Stimulated activated CD8-positive, alpha-beta memory T cell treated with anti-CD3 and anti-CD28 coated beads, Interleukin-7, amount 100 ng/mL, for 4 hours (primary cell): ENCODE measurements at regions not wholly inside any gene's neighbourhood (a gene's known extent, or its start where the extent isn't known, plus 50 kb on each side); places are given as distances from the start of the nearest gene placed in this dataset.

Experiments
- DNase-seq, 2 donors: peaks; one replicate each; pipeline ENCODE4 v3.0.0-alpha.2; 2020; ENCODE audit warnings: low read depth in 2 of 2

GRCh38 chr7:35386816-35387706 is 133.2 kb upstream of the TBX20 start:
- DNase-seq = no peak

GRCh38 chr7:35386082-35386815 is 132.3 kb upstream of the TBX20 start:
- no peak for DNase-seq

GRCh38 chr7:35384761-35385700 is 131.1 kb upstream of the TBX20 start:
- no peak for DNase-seq

- DNase-seq = no peak
Measured at GRCh38 chr7:35380739-35381224, 126.9 kb upstream of the TBX20 start.

GRCh38 chr7:35379481-35379880 is 125.6 kb upstream of the TBX20 start:
- DNase-seq = no peak

GRCh38 chr7:35375516-35375915 is 121.6 kb upstream of the TBX20 start:
- no peak for DNase-seq

GRCh38 chr7:35374858-35375257 is 121.0 kb upstream of the TBX20 start:
- DNase-seq = no peak

GRCh38 chr7:35371221-35371620 is 117.3 kb upstream of the TBX20 start:
- DNase-seq = no peak

- no peak for DNase-seq
Measured at GRCh38 chr7:35370687-35371086, 116.8 kb upstream of the TBX20 start.

GRCh38 chr7:35366167-35367155 is 112.6 kb upstream of the TBX20 start:
- no peak for DNase-seq

GRCh38 chr7:35365523-35365922 is 111.6 kb upstream of the TBX20 start:
- no peak for DNase-seq

GRCh38 chr7:35362341-35362740 is 108.4 kb upstream of the TBX20 start:
- no peak for DNase-seq

- DNase-seq = no peak
Measured at GRCh38 chr7:35359423-35359822, 105.5 kb upstream of the TBX20 start.

GRCh38 chr7:35356495-35356894 is 102.6 kb upstream of the TBX20 start:
- no peak for DNase-seq

- no peak for DNase-seq
Measured at GRCh38 chr7:35355911-35356310, 102.0 kb upstream of the TBX20 start.

GRCh38 chr7:35355199-35355598 is 101.3 kb upstream of the TBX20 start:
- DNase-seq = no peak

- DNase-seq = no peak
Measured at GRCh38 chr7:35353481-35353880, 99.6 kb upstream of the TBX20 start.

GRCh38 chr7:35351466-35351865 is 97.6 kb upstream of the TBX20 start:
- DNase-seq = no peak

- DNase-seq = no peak
Measured at GRCh38 chr7:35348611-35349400, 94.9 kb upstream of the TBX20 start.

GRCh38 chr7:35342786-35343185 is 88.9 kb upstream of the TBX20 start:
- no peak for DNase-seq
